Hematopoietic multipotent progenitor cell (in vitro differentiated cells): ENCODE measurements at regions not wholly inside any gene's neighbourhood (a gene's known extent, or its start where the extent isn't known, plus 50 kb on each side); places are given as distances from the start of the nearest gene placed in this dataset.

ENCODE experiments used
- DNase-seq, 3 donors: peaks; one replicate each; pipeline ENCODE4 v3.0.0-alpha.2; 2011 to 2015; ENCODE audit warnings: low read depth in 2 of 3, low spot score in 2 of 3

DNA sequence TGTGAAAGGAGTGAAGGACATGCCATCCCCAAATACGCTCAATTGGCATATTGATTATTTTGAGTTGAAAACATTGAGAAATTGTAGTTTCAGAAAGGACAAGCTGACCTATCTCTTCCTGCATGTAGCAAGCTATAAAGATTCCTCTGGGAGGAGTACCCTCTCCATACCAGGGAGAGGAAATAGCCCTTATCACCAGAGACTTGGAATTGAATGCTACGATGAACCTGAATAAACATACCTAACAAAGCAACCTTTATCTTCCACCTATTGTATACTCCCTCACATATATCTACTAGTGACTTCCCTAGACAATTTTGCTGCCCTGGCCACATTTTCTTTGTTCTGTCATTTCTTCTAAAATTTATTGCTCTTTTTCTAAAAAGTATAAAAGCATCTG is 150.2 kb upstream of the EEPD1 start:
- DNase-seq, result no peak

DNA sequence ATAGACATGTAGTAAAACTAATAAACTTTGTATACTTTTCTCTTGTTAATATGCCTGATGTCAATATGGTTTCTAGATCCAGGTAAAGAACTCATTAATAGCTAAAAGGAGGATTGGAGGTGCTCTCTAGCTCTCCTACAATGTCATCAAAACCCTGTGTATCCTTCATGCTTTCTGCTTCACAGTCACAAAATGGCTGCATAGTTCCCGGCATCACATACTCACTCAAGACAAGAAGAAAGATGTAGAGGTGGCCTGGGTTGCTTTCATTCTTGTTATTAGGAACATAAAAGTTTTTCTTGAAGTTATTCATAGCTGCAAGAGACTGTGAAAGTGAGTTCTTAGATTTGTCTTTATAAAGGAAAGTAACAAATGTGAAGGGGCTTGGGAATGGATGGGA is 149.7 kb upstream of the EEPD1 start:
- no peak for DNase-seq

DNA sequence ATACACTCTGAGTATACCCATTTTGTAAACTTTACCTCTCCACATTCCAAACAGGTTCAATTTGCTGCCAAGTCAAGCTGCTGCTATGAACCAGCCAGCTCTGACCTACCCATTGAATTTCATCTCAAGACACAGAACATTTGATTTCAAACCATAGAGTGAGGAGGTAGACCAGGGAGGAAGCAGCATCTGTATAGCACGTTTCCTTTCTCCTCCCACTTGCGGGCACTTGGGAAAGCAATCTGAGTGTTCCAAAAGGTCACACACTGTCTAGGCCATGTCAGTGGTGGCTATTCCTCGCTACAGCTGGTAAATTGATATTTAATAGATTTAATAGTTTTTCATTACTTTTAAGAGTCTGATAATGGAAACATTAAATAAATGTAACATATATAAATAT is 147.8 kb upstream of the EEPD1 start:
- peak in 1 of 3 donors; percentile 54 for DNase-seq

DNA sequence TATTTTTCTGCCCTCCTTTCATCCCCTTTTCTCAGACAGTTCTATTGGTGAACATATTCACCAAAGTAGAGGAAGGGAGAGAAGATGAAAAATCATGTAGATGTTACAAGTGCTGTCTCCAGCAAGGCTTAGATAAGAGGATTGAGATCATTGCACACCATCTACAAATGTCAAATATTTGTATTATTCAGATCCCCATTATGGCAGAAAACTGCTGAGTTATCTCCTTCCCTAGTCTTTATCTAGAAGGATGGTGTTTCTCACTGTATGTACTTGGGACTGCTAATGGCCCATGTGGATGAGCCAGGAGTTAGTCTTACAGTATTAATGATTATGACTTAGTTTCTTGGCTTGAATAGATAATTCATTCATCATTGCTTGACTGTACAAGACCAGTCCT is 147.2 kb upstream of the EEPD1 start:
- DNase-seq, result no peak

DNA sequence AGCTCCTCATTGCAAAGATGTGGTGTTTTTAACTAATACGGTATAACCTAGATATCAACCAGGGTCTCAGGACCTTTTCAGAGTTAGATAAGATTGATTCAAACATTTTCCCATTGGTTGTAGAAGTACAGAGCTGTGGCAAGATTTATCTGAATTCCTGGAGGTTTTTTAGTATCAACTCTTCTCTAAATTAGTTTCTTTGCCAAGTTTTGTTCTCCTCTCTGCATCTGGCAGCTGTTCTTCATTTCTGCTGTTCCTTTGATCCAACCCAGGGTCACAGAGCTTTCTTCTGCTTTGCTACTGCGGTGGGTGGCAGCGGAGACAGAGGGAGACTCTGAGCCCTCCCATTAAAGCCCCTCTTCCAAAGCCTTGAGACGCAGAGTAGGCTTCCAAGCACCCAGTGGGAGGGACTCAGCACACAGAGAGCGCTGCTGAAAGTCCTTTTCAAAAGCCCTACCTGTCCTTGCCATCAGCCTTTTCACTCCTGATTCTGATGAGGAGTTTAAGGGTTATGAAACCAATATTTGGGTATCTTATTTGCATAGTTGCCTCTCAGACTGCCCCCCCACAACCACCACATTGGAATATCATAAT is 146.3 kb upstream of the EEPD1 start:
- no peak for DNase-seq

DNA sequence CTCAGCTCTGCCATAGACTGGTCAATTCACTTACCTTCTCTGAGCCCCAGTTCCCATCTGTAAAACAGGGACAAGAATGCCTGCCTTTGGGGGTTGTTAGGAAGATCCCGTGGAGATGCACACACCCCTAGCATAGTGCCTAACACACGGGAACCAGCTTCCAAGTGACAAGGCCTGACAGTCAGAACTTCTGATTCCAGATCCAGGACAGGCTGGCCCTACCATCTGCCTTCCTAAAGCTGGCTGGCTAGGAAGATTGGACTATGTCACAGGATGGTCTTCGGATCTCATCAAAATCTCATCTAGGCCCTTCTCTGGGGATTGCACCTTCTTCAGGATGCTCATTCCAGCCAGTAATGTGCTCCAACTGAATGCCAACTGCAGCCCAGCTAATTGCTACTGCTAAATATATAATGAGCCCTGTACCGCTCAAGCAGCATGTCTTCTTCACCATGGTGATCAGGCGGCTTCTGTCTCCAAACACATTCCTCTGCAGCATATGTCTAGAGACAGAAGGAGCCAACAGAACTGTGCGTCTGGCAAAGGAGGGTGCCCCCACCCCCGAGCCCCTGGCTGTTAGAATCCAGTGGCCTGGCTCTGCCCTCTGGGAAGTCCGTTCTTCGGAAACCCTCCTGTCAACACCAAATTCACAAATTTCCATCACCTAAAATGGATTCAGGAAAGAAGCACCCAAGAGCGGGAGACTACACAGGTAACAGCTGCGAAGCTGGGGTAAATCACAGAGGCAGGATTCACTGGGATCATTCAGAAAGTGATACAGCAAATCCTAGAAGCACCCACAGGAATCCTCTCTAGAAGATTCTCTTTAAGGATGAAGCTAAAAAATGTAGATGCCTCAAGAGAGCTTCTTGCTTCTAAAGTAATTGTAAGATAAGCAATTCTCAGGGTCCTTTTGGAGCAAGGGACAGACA is 142.1 kb upstream of the EEPD1 start:
- no peak for DNase-seq

DNA sequence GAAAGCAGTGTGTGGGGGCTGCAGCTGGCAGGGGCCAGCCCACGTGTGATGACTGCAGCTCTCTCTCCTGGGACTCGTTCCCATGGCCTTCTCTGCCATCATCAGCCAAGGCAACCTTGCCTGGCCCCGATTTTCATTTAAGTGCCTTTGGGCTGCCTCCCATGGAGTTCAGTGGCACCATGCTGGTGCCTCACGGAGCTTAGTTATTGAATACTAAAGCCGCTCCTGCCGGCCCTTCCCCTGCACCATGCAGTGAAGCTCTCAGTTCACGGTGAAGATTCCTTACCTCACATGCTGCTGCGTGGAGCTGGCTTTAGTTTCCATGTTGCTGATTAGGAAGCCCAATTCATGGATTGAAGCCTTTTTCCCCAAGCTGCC is 141.5 kb upstream of the EEPD1 start:
- DNase-seq, result no peak

DNA sequence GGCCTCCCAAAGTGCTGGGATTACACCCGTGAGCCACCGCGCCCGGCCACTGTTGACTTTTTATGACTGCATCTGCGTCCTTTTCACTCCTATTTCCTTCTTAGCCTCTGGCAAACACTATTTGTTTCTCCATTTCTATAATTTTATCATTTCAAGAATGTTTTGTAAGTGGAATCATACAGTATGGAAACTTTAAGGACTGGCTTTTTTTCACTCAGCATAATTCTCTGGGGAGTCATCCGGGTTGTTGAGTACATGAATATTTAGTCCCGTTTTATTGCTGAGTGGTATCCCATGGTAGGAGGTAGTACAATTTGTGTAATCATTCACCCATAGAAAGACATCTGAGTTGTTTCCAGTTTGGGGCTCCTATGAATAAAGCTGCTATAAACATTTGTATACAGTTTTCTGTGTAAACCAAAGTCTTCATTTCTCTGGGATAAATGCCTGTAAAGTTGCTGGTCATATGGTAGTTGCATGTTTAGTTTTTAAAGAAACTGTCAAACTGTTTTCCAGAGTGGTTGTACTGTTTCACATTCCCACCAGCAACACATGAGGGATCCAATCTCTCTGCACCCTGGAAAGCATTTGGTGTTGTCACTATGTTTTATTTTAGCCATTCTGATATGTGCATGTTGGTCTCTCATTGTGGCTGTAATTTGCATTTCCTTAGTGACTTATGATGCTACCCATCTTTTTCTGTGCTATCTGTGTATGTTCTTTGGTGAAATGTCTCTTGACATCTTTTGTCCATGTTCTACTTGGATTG is 139.6 kb upstream of the EEPD1 start:
- DNase-seq, result no peak

DNA sequence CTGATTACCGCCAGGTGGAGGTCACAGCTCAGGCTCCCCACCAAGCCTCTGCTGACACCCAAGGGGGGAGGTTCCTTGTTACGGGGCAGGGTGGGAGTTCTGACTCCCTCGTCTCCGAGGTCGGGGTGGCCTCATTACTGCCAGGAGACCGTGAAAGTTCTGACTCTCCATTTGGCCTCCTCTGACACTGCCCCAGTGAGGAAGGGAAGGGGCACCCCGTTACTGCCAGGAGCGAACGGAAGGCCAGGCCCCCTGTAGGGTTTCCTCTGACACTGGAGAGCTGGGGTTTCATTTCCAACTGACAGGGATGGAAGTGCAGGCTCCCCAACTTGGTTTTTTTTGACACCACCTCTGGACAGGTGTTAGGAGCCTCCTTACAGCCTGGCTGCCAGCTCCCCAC is 138.1 kb upstream of the EEPD1 start:
- no peak for DNase-seq

DNA sequence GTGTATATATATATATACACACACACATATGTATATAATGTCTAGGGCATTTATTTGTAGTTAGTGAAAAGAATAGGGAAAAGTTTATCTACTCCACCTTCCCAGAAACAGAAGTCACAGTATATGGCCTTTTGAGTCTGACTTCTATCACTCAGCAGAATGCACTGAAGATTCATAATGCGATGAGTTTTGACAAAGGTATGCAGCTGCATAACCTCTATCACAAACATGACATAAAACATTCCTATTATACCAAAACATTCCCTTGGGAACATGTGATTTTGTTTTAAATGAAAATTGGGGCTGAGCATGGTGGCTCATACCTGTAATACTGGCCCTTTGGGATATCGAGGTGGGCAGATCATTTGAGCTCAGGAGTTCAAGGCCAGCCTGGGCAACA is 137.3 kb upstream of the EEPD1 start:
- DNase-seq, result no peak

DNA sequence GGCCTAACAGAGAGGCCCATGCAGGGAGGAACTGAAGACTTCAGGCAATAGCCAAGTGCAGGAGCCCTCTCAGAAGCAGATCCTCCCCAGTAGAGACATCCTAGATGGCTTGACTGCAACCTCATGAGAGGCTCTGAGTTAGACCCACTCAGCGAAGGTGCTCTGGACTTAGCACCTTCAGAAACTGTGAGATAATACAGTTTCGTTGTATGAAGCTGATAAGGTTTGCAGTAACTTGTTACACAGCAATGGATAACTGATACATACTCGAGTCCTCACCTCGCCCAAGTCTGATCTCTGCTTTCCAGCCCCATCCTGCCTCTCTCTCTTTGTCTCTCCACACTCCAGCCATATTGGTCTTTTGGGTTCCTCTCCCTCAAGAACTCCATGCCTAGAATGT is 136.4 kb upstream of the EEPD1 start:
- DNase-seq, result no peak

DNA sequence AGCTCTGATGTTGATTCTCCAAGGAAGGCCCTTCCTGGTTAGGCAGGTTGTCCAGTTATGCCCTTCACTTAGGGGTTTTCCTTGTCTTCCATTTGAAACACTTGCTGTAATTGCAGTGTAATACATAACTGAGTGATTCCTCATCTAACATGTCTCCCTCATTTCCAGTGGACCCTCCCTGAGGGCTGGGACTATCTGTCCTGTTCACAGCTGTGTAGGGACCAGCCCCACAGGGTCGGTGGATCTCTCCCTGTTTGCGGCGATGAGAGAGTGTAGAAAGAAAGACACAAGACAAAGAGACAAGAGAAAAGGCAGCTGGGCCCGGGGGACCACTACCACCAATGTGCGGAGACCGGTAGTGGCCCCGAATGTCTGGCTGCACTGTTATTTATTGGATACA is 135.9 kb upstream of the EEPD1 start:
- DNase-seq, result no peak

DNA sequence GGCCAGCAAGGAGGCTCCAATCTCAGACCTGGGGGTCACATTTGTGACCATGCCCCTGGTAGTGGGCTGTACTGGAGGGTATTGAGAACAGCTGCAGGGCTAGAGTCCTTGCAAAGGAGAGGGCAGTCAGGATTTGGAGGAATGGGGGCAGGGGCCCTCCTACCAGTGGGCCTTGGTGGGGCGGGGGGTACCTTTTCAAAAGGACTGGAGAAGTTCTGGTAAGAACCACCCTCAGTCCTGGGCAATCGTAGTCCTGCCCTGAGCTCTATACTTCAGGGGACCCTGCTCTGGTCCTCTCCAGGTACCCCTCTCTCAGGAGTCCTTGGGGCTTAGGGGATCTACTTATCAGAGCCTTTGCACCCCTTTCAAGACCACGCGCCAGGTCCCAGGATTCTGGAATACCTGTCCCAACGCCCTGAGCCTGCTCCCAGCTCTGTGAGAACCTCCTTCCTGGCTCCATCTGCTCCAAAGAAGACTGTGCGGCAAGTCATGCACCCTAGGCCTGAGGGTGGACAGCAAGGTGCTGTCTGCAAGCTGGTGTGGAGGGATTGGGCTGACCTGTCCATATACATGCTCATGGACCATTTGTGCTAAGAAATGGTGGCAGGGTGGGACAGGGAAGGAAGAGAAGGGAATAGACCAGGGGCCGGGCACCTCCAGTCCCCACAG is 134.1 kb upstream of the EEPD1 start:
- no peak for DNase-seq

DNA sequence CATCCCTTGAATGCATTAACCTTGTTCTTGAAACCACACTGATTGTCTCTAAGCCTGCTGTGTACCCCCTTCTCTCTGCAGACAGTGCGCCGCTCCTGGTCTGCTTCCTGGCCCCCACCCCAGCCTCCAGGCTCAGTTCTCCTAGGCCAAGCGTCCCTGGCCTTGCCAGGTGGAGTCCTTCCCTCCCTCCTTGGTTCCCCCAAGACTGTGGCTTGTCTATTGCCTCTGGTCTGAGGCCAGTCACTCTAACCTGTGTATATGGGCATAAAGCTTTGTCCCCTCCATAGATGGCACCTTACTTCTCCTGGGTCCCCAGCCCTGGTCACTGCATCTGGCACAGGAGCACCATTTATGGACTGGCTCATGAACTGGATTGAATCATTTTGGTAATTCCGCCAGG is 133.5 kb upstream of the EEPD1 start:
- no peak for DNase-seq

DNA sequence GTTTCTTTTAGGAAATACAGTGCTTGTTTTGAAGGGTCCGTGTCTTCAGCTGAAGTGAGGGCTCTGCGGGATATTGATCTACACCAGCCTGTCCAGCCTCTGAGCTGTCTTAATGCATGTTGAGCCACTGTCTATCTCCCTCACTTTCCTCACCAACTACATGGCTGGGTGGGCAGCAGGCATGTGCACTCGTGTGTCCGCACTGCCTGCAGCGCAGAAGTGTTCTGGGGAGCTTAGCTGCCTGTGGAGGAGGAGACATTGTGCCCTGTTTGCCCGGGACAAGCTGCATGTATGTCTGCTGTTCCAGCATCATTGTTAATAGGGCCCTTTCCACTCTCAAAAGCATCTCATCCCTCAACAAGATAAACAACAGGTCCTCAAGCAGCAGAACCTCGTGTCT is 133.1 kb upstream of the EEPD1 start:
- no peak for DNase-seq

DNA sequence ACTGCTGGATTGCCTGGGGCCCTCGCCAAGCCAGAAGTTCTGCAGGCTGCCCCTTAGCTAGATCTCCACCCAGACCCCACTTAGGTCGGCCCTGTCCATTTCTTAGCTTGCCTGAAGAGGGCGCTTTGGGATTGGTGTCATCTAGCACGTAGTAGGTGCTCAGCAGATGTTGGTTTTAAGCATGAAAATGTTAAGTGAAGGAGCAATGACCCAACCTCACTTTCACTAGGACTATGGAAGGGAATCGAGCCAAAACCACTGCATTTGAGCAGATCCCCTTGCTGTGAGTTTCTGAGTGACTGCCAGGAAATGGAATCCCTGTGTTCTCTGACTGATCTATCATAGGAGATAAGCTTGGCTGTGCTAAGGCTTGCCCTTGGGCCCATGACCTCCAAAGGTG is 131.7 kb upstream of the EEPD1 start:
- no peak for DNase-seq

DNA sequence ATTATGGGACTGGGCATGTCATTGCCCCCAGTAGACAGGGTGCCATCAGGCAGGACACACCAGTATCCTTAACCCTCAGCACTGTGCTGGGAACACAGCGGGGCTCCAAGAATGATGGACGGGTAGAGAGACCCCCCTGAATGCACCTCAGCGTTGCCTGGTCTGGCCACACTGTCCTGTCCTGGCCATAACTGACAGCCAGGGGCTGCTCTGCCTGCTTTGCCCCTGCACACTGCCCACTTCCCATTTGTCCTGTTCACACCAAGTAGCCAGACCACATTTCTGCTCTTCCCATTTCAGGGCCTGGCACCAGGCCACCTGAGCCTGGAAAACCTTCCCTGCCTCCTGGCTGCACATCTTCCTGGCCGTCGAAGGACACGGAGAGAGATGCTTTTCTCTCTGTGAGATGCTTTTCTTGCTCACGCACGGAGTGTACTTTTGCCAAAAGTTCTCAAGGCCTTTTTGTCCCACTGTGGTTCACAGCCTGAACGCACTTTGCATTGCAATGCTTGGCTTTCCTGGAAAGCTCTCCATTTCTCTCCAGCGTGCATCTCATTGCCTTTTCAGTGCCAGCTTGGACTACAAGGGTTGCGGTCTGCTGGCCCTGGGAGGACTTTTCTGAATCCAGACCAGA is 131.0 kb upstream of the EEPD1 start:
- no peak for DNase-seq

DNA sequence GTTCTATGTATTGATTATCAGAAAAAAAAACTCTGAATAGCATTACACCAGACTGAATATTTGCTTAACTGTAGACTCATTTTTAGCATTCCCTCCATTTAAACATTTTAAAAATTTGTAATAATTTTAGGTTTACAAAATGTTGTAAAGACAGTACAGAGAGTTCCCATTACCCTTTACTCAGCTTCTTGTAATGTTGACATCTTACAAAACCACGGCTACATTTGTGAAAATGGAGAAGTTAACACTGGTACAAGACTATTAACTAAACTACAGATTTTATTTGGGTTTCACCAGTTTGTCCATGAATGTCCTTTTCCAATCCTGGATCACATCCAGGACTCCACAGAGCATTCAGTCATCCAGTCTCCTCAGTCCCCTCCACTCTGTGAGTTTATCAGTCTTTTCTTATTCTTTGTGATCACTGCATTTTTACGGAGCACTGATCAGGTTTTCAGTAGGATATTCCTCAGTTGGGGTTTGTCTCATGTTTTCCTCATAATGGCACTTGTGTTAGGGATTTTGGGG is 130.0 kb upstream of the EEPD1 start:
- peak in 1 of 3 donors; percentile 18 for DNase-seq

DNA sequence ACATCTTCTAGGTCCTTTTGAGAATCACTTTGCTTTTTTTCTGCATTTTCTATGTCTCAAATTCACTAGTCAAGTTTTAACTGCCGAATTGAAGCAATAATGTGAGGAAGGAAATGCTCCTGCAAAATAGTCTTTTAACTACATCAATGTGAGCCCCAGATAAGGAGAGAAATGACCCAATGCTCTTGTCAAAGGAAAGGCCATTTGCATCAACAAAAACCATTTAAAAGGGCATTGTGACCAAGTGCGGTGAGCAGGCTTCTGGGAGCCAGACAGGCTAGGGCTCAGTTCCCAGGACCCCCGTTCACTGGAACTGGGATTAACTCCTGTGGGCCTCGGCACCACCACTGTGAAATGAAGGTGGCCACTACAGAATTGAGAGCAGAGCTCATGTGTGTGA is 127.9 kb upstream of the EEPD1 start:
- DNase-seq, result no peak

DNA sequence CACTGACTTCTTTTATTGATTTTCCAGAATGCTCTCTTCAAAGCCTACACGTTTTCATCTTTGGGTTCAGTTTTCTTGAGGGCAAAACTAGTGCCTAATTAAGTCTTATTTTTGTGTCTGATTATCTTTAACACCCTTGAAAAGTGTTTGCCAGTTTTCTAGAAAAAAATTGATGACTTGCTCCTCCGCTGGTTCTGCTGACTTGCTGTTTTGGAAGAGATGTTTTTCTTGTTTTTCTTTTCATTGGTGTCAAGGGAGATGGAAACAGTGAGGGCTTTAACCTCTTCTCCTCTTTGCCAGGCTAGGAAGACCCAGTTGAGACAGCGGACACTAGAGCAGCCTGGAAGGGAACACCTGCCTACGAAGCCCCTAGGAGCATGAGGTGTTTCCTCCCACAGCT is 123.7 kb upstream of the EEPD1 start:
- DNase-seq, result no peak
